NCI-H524 (cell line): ENCODE measurements at regions not wholly inside any gene's neighbourhood (a gene's known extent, or its start where the extent isn't known, plus 50 kb on each side); places are given as distances from the start of the nearest gene placed in this dataset.
"Not testable (repeated sequence)": the region's sequence is repeated elsewhere in the genome, so short reads cannot be mapped to it uniquely, and the experiment has no call there.

ENCODE experiments used
- DNase-seq, 2 experiments: peaks; one replicate each; lab custom pipeline; 2025; lab: John Stamatoyannopoulos, UW

DNA sequence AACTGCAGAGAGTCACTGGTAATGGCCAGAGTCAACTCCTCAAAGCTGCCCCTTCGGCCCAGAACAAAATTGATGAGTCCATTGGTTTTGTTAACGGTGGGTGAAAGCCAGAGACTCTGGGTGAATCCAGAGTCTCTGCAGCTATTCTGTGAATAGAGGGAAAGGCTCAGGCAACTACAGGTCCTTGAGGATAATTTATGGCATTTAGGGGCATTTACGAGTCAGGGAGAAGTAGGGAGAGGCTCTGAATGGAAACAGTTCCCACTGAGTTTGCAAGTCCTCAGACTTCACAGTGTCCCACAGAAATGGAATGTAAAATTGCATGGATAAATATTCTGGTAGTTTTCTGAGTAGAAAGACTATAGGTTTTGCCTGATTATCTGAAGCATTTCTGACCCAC, 257.8 kb downstream of the SEC61B start:
- DNase-seq = no peak

DNA sequence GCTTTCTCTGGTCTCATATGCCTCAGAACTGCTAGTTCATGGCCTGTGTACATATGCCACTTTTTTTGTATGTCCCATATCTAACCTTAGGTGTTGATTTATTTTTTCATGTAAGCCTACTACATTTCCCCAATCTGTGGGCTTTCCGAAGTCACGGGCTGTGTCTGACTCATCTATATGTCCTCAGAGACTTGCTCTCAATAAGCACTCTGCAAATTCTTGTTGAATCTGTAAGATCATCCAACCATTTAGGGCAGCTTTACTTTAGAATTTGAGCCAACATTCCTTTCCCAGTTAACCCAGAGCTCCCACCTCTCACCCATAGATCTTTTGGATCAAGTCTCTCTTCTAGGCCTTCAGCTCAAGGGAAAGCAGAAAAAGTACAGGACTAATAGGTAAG, 263.4 kb downstream of the SEC61B start:
- no peak for DNase-seq

DNA sequence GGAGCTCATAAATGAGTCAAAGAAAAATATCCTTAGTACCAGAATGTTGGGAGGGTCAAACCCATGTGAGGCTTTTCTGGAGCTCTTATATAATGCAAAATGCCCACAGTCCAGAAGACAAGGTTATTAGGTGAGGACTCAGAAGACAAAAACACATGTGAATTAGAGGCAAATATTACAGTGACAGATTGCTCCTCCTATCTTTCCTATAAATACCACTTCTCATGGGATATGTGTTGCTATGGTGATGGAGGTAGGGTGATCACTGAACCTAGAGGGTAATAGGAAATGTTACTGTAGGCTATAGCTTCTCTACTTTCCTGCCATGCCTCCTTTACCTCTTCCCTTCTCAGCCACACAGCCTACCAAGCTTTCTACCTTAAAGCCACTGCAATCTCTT, 264.6 kb downstream of the SEC61B start:
- peak; percentile 72 to 84 for DNase-seq

DNA sequence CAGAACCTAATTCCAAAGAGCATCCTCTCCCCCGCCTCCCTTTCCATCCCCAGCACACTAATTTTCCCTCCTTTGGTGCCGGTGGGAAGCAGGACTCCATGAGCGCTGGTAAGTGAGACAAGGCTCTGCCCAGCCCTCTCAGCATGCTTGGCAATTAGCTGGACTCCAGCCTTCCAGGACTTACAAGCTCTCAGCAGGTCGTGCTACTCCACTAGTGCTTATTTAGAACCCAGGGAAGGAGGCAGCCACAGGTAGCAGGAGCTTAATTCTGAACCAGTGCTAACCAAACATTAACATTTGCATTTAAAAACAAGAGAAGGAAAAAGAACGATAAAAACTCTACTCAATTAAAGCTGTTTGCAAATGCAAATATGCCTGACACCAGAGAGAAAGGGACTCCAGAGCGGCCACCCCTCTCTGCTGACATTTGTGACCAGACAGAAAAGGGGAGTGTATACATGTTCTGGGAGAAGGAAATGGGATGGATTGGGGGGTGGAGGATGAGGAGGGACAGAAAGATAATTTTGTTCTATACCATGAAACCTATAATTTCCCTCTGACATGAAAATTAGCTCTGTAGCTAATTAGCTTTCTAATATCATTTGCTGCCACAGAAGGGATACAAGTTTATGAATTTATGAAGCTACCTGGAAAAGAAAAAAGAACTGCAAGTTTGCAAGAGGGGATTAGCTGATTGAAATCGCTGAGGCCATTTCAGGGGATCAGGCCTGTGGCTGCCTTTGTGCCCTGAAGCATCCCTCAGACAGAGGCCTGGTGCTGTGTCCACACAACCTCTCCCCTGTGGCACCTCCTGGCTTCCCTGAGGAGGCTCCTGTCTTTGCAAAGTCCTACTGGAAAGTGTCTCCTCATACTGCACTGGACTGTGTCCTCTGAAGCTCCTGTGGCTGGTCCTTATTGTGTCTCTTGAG, 266.3 kb downstream of the SEC61B start:
- DNase-seq = no peak

DNA sequence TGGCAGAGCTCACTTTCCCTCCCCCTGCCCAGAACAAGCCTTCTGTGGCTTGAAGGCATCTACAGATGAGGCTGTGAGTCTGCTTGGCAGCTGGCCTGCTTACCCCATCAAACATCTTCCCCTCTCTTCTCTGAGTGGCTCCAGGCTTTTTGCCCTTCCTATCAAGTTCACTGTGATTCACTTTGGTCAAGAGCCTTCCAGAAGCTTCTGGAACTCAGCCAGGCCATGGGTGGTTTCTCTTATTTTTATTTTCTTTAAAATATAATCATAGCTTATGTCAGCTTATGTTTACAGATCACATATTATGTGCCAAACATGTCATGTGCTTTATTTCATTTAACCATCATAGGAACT, 267.0 kb downstream of the SEC61B start:
- no peak for DNase-seq

DNA sequence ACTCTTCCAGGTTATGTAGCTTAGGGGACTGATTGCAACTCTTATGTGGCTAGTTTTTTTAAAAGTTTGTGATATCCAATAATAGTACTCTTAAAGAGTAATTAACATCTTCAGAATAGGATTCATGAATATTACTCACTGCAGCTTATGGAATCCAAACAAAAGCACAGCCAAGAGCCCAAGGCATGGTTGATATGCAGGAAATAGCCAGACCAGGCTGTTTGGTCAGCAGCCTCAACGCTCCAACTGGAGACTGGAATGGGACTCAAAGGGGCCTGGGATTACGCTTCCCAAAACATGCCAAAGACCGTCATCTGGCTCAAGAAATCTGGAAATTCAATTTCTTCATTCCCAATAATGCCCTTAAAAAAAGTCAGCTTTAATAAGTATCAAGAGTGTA, 268.6 kb downstream of the SEC61B start:
- DNase-seq = no peak

DNA sequence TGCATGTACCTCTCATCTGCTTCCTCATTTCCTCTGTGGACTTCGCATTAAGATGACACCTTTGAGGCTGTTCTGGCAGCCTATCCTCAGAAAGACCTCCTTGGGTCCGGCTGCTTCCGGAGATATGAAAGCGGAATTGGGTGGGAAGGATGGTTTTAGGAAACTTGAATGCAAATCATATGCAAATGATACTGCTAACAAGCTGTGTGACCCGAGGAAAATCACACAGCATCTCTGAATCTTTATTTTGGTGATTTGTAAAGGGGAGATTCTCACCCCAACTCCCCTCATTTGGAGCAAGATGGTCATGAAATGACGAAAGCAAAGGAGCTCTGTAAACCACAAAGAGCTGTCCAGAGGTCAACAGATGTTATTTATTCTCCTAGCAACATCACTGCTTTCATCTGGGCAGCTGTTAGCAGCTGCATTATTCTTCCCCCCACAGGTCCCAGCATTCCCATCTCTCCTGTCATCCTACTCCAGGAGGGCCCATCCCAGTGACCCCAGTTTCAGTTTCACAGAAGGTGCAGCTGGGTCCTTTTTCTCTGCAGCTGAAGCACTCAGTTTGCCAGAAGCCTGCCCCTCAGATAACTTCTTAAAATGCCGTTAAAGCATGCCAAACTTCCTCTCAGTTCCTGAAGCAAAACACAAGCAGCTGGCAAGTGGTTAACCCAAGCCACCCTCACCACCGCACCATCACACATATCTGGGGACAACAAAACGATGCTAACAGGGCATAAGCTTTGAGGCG, 269.5 kb downstream of the SEC61B start:
- DNase-seq = no peak

DNA sequence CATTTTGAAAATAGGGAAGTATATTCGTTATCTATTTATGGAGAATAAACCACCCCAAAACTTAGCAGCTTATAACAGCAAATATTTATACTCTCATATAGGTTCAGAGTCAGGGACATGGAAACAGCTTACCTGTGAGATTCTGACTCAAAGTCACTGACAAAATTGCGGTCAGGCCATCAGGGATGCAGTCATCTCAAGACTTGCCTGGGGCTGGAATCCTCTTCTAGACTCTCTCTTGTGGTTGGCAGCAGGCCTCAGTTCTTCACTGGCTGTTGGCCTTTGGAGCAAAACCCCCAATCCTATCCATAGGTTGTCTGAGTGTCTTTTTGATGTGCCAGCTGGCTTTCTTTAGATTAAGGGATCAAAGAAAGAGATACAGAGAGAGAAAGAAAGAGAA, 275.6 kb downstream of the SEC61B start:
- no peak for DNase-seq

DNA sequence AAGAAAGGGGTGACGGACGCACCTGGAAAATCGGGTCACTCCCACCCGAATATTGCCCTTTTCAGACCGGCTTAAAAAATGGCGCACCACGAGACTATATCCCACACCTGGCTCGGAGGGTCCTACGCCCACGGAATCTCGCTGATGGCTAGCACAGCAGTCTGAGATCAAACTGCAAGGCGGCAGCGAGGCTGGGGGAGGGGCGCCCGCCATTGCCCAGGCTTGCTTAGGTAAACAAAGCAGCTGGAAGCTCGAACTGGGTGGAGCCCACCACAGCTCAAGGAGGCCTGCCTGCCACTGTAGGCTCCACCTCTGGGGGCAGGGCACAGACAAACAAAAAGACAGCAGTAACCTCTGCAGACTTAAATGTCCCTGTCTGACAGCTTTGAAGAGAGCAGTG, 276.9 kb downstream of the SEC61B start:
- not testable (repeated sequence) for DNase-seq

DNA sequence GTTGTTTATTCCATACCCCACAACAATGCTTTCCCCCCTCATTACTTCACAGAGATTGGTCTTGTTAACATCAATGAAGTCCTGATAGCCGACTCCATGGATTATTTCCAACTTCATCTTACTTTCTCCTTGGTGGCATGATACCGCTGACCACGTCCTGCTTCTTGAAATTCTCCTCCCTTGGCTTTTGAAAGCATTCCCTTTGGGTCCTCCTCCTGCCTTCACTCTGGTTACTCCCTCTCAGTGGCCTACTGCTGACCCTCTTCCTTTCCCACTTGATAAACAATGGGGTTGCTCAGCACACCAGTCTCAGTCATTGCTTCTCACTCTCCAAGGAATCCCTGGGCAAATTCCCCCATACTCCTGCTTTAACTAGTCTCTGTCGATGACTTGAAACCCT, 283.9 kb downstream of the SEC61B start:
- no peak for DNase-seq

DNA sequence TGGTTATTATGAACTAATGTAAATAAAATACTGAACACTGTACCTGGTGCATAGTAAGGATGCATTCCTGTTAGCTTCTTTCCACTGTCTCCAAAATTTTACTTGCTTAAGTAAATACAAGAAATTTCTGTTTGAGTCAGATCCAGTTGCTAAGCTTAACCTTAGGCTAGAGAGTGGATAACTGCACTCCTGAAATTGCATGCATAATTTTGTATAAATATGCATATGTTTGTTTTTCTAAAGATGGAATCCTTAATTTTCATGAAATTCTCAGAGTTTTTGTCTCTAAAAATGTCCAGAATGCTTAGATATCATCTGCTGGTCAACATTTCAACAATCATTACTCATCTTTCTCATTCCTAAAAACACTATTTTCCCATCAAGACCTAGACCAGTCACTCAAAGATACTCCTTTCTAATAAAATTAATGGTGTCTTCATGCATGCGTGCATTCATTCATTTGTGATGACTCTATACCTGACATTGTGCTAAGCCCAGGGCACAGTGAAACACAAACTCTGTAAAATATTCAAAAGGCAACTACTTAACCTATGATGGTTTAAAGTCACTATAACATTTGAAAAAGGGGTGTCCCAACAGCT, 284.8 kb downstream of the SEC61B start:
- no peak for DNase-seq

DNA sequence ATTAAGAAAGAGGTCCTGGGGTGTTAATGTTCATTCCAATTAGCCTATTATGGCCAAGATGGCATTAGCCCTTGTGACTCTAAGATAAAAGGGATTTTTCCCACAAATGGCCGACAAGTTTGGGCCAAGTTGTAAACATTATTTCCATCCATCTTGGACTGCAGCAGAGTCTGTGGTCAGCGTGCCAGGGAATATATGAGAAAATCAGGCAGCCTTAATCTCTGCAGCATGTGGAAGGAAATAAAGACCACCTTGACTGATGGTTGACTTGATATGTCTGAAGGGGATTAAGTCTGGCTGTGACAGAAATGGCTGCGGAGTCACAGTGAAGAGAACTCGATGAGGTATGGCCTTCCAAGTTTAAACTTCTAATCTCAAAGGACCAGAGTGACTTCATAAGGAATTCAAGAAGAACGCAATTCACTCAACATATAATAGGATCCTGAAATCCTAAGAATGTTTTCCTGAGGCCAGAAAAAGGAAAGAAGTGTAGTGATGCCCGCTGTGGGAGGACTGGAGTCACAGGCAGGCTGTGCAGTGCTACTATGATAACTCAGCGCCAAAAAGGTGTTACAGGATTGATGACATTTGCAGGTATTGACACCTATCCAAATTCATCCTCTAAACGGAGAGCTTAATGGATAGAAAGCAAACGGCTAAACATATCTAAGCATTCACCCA, 287.1 kb downstream of the SEC61B start:
- no peak for DNase-seq

DNA sequence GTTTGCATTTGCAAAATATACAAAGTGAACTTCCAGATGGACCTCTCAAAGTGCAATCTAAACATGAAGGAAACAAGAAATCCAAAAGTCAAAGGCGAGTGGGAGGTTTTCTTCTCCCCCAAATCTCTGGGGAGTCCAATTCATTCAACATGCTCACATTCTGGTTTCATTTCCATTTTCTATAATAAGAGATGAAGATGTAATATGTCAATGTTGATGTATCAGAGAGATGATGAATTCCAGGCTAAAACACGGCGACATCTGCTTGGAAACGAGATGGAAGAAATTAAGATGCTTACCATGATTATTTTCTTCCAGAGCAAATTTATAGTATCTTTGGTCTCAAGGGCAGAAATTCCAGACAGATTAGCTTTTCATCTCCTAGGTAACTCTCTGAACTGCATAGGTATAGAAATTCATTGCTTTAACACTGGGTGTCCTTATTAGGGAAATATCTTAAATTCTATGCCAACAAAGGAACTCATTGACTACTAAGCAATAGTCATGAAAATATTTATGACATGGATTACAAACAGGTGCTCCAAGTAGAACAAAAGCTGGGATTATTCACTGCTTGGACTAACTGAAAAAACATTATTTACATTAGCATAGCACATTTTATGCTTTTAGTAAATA, 287.9 kb downstream of the SEC61B start:
- no peak for DNase-seq

DNA sequence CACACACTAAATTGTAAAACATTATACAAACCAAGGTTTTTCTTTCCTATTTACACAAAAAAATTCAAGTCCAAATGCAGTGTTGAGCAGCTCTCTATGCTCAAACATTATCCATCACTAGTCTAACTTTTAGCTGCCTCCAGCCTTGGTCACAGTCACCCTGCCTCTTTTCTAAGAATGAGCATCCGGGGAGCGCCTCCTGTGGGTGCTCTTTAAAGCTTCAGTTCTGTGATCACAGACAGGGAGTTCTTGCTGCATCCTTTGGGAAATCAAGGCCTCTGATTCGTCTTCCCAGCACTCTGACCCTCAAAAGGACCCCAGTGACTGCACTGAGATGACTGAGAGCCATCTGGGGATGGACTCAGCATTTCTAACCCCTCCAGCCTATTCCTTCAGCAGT, 289.6 kb downstream of the SEC61B start:
- DNase-seq = no peak

DNA sequence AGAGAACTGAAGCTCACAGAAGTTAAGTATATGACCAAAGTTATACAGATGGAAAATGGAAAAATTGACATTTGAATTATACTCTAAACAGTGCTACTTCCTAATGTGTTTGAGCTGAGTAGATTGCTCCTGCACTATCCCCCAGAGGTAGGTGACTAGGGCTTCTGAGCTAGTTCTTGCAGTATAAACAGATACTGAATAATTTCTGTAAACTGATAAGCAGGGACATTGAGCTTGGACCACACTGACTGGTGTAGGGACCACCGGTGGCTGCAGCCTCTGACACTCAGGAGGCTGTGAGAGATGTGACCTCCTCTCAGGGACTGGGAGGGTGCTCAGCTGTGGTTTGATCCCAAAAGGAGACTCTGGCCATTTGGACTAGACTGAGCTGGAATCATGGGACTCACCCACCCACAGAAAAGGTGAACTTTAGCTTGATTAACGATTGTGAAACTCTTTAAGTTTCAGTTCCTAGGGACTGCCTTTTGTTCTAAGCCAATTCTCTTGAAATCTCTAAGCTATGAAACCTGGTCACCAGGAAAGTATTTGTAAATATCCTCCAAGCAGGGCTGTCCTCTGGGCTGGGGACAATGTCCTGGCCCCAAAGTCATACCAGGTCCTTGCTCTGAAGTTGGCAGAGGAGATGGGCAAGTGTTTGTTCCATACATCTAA, 291.5 kb downstream of the SEC61B start:
- DNase-seq = no peak

DNA sequence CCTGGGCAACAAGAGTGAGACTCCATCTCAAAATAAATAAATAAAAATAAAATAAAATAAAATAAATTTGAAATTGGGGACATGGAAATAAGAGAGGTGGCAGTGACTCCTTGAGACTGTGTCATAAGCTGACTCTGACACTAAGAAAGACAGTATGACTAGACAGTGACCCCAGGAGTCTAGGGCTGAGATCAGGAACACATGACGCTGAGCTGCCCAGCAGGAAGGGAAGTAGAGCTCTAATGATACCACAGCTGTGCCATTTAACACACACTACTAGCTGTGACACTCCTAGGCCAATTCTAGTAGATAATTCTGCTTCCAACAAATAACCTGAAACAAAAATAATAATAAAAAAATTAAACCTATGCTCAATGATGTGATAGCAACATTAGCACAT, 293.0 kb downstream of the SEC61B start:
- DNase-seq = no peak

DNA sequence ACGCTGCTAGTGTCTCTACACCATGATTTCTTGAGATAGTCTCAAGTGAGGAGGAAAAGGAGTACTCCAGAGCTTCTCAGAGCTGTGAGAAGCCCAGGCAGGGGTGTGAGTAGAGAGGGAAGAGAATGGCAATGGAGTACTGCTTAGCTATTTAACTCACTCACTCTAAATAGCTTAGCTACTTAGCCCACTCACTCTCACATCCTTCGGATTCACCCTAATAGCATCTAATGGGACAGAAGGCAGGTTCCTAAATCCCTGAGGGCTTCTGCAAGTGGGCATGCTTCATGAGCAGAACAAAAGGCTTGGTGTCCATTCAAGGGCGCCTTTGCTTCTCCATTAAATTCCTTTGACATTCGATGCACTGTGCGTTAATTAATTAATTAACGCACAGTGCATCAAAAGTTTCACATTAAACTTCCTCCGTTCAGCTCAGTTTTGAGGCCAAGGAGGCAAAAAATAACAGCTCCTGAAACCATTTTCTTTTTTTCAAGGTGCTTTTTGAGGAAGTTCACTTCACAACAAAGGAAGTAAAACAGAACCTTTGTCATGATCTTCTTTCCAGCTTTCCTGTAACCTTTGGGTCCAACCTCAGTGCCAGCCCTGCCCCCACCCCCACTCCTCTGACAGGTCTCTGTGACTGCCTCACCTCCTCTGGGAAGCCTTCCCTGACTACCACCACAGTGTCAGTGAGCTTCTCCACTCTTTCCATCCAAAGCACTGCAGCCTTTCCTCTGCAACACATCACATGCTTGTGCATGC, 294.0 kb downstream of the SEC61B start:
- peak in 1 of 2 experiments; percentile 59 for DNase-seq

DNA sequence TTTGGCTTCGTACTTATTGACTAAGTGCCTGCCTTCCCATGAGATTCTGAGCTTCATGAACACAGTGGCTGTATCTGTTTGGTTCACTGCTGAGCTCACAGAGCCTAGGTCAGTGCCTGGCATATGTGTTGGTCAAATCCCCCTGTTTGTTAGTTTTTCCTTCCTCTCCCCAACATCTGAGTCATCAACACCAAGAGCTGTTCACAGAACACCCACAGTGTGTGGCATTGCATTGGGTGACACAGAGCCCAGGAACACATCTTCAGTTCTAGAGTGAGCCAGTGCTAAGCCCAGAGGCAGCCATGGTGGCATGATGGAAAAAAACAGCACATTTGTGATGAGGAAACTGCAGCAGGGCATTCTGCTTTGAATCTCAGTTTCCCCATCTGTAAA, 294.6 kb downstream of the SEC61B start:
- DNase-seq = no peak

DNA sequence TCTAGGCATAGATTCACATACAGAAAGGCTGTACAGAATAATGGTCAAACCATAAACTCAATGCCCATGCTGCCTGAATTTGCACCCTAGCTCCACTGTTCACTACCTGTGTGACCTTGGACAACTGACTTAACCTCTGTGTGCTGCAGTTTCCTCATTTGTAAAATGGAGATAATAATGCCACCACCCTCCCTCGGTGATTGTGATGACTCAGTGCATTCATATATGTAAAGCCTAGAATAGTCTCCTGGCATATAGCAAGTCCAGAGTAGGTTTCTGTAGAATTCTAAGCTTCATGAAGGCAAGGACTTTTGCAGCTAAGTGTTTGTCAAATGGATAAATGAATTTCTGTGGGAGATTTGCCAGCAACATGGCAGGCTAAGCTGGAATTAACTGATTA, 297.8 kb upstream of the NR4A3 start:
- no peak for DNase-seq

DNA sequence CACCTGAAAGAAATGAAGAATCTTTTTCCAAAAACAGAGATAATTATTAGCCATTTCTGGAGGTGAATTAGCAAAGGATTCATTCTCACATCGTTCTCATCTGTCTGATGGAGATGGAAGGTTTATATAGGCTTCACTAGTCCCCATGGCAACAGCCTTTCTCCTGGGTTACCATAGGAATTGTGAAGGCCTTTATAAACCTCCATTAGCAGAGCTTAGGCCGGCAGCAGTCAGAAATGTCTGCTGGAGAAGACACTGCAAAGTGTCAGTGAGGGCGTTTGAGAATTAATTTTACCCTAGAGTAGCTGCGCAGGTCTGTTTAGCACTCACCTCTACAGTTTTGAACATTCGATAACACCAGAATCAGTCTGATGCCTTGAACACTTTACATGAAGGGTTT, 290.4 kb upstream of the NR4A3 start:
- peak in 1 of 2 experiments; percentile 18 for DNase-seq

DNA sequence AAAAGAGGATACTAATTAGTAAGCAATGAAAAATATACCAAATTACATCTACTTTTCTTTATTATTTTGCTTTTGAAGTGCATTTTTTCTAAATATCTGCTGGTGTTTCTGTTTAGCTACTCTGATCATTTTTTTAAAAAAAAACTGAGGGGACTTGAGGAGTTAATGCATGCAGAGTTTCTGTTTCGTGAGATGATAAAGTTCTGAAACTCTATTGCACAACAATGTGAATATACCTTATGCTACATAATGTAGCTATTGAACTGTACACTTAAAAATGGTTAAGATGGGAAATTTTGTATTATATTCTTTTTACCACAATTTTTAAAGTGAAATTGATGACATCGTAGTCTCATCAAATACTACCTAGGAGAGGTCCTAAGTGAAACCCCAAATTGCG, 288.3 kb upstream of the NR4A3 start:
- DNase-seq = no peak
